Stimulated activated CD4-positive, alpha-beta T cell treated with anti-CD3 and anti-CD28 coated beads, Interleukin-2, amount 100 ng/mL, for 24 hours (primary cell): ENCODE measurements at regions not wholly inside any gene's neighbourhood (a gene's known extent, or its start where the extent isn't known, plus 50 kb on each side); places are given as distances from the start of the nearest gene placed in this dataset.

Experiments
- DNase-seq, 2 donors: peaks; one replicate each; pipeline ENCODE4 v3.0.0-alpha.2; 2020

DNA sequence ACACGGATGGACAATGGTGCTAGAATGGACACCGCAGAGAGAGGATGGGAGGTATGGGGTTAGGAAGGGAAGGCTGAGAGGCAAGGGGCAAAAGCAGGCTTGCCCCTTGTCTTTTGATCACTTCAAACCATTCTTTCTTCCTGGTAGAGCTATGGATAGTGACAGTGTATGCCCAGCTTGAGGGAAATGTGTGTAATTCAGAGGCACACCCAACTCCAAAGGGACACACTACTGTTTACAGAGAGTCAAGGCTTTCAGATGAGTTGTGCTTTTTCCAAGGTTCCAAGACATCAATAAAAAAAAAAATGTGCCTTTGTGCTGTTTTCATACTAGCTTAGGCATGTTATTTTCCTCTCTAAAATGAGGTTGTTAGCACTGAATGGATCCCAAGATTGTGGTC lies 185.0 kb downstream of the MCHR2 start:
- no peak for DNase-seq

GRCh38 chr6:99810295-99810694 lies 183.7 kb downstream of the MCHR2 start:
- DNase-seq, result no peak

DNA sequence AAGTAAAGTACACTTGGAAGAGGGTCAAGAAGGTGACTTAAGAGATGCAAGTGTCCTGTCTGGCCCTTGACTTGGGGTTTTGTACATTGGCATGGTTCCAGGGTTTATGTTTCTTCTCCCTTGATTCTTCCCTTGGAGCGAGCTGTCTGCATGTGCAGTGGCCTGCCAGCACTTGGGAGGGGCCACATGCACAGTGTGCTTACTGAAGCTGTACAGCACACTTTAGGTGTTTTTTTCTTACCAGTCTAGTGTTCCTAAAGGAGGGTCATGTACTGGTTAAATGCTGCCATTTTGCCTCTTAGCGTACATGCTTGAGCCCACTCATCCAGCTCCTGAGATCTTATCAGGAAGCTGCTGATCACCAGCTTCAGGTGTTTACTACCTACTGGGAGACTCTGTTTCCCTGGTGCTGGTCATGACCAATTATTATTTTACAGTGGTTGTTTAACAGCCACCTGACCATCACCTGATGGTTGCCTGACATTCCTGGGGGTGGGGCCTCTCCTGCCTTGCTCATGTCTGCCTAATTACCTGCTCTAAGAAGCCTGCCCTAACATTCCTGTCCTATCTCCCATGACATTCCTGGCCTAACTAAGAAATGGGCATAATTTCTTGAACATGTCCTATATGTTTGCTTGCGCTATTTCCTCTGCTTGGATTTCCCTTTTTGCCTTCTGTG lies 182.9 kb downstream of the MCHR2 start:
- DNase-seq, result no peak

DNA sequence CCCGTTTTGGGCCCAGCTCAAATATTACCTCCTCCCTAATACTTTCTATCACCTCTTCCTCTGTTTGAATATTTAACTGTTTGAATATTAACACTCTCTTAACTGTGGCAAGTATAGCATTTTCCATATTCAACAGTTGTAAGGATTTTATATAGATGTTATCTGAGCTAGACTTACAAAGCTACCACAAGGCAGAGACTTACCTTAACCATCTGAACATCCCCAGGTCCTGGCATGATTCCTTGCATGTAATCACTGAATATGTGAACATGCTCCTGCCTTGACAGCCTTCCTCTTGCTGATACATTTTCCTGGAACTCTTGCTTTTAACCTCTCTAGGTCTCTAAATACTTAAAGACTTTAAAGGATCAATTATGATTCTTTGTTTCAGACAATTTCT lies 182.4 kb downstream of the MCHR2 start:
- DNase-seq, result no peak

DNA sequence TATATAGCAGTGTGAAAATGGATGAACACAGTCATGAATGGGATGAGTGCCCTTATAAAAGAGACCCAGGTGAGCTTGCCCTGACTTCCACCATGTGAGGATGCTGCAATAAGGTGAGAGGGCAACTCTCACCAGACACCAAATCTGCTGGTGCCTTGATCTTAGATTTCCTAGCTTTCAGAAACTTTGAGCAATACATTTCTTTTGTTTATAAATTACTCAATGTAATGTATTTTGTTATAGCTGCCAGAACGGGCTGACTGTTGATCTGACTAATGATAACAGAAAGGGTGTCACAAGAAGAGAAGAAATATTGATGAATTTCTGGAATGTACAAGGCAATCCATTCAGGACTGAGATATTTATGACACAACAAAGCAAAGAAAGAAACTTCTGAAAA lies 180.5 kb downstream of the MCHR2 start:
- DNase-seq, result no peak

DNA sequence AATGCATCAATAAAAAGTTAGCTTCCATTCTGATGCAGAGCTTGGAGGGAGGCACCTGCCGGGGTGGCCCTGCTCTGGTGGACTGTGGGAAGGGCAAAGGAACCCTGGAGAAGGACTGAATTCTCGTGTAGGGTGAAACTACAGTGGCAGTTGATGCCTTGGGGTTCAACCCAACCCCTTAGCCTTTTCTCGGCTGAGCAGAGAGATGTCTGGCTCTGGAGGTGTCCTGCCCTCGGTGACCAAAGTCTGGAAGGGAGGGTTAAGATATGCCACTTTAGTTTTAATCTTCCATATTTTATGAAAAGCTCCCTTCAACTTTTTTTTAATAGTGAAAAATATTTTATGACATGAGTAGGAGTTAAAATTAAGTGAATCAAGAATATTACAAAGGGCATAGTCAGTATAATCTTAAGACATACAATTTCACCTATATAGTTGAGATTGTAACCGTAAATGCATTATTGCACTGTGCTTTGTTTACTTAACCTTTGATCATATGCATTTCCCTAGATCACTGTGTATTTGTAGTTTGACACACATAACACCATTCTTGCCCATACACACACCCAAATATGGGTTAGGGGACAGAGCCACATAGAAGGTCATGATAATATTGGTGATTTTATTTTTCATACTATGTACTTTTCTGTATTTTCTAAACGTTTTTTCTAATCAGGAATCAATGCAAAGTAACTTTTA lies 179.6 kb downstream of the MCHR2 start:
- DNase-seq, result no peak

DNA sequence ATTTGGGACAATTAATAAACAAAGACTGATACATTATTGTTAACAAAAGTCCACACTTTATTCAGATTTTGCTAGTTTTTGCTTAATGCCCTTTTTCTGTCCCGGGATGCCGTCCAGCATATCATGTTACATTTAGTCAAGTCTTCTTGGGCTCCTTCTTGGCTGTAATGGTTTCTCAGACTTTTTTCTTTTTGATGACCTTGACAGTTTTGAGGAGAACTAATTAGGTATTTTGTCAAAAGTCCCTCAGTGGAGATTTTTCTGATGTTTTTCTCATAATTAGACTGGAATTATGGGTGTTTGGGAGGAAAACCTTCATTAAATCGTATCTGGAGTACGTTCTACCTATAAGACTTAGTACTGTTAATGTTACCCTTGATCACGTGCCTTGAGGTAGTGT lies 177.2 kb downstream of the MCHR2 start:
- DNase-seq, result no peak

GRCh38 chr6:99818161-99818560 lies 175.9 kb downstream of the MCHR2 start:
- DNase-seq, result no peak

- no peak for DNase-seq
These were observed 174.2 kb downstream of the MCHR2 start for GRCh38 chr6:99819853-99820252.

GRCh38 chr6:99821164-99821563 lies 172.9 kb downstream of the MCHR2 start:
- no peak for DNase-seq

DNA sequence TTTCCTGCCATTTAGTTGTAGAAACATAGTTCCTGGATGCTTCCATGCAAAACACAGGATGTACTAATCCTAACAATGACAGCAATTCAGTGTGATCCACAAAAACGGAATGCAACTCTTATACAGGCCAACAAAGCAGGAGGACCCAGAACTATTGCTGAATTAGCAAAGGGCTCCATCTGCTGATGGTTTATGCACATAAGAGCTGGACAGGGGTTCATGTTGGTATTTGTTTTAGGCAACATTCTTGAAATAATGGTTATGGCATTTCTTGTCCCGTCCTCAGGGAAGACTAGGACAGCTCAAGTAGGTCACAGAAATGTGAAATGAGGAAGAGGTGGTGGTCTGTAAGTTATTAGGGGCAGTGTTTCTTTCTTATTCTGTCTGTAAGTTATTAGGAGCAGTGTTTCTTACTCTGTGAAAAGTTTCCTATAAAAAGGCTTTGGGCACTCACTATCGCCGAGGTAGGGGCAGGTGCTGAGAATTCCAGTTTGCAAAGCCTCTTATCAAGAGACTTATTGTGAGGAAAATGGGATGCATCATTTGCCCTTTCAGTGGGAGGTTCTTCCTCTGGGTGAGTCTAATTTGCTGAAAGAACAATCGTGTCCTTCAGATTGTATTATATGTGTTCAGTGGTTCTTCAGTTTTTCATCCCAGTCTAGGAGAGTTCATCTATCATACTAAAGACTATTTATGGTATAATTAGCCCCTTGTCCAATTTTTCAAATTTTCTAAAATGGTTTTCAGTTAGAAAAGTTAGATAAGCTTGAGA lies 171.1 kb downstream of the MCHR2 start:
- DNase-seq, result no peak

DNA sequence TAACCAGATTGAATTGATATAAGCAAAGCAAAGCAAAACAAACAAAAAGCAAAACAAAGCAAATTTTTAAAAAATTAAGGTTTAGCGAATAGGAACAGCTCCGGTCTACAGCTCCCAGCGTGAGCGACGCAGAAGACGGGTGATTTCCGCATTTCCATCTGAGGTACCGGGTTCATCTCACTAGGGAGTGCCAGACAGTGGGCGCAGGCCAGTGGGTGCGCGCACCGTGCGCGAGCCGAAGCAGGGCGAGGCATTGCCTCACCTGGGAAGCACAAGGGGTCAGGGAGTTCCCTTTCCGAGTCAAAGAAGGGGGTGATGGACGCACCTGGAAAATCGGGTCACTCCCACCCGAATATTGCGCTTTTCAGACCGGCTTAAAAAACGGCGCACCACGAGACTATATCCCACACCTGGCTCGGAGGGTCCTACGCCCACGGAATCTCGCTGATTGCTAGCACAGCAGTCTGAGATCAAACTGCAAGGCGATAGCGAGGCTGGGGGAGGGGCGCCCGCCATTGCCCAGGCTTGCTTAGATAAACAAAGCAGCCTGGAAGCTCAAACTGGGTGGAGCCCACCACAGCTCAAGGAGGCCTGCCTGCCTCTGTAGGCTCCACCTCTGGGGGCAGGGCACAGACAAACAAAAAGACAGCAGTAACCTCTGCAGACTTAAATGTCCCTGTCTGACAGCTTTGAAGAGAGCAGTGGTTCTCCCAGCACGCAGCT lies 170.3 kb downstream of the MCHR2 start:
- peak in 1 of 2 donors; percentile 6 for DNase-seq

GRCh38 chr6:99833034-99833433 lies 161.0 kb downstream of the MCHR2 start:
- no peak for DNase-seq

GRCh38 chr6:99836471-99836870 lies 157.6 kb downstream of the MCHR2 start:
- no peak for DNase-seq

DNA sequence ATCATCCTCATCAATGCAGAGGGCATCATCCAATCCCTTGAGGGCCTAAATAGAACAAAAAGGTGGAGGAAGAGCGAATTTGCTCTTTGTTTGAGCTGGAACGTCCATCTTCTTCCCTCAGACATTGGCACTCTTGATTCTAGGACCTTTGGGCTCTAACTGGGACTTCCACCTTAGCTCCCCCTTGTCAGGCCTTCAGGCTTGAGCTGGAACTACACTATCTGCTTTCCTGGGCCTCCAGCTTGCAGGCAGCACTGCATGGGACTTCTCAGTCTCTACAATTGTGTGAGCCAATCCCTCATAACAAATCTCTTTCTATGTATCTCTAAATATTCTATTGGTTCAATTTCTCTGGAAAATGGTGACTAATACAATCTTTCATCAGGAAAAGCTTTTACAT lies 155.4 kb downstream of the MCHR2 start:
- DNase-seq, result no peak

DNA sequence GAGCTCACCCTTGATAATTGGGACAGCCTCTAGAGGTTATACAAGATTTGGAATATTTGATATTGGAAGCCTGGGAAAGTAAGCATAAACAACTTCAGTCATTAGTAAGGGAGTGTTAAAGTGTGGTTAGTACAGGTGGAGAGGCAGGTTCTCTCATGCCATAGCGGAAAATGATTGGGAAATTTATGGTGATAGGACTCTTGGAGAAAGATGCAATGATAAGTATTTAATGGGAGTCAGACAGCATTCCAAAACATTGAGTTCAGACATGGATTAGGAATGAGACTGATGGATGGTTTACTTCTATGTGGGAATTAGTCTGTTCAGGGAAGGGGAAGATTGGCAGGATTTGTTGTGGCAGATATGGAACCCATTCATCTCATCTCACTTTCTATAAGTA lies 152.7 kb downstream of the MCHR2 start:
- DNase-seq, result no peak

GRCh38 chr6:99846006-99846405 lies 148.0 kb downstream of the MCHR2 start:
- DNase-seq, result no peak

GRCh38 chr6:99850841-99851240 lies 143.2 kb downstream of the MCHR2 start:
- DNase-seq, result no peak

GRCh38 chr6:99852031-99852430 lies 142.0 kb downstream of the MCHR2 start:
- DNase-seq, result no peak

- no peak for DNase-seq
These were observed 127.0 kb downstream of the MCHR2 start for GRCh38 chr6:99867026-99867425.

GRCh38 chr6:99868074-99868702 lies 125.8 kb downstream of the MCHR2 start:
- DNase-seq, result peak; percentile 76 to 83
